ENCODE measurements at regions not wholly inside any gene's neighbourhood (a gene's known extent, or its start where the extent isn't known, plus 50 kb on each side); places are given as distances from the start of the nearest gene placed in this dataset.

GRCh38 chr1:221620437-221621384, 121.2 kb downstream of the DUSP10 start:
- BruUV-seq (replicated peaks) = no TSS peak
- H3K27me3 ChIP-seq (ENCODE audit: control insufficient read depth in 1 of 2, insufficient read depth in 2 of 2, low read length in 2 of 2) = no peaks in the 10 kb centered on the region
- no peaks in the 10 kb centered on the region for H3K9me3 ChIP-seq (ENCODE audit: low read length)
- H3K4me1 ChIP-seq (ENCODE audit: insufficient read depth, low read length) = no peaks in the 10 kb centered on the region
- no peak overlapping the region for H3K9ac ChIP-seq (ENCODE audit: insufficient read depth, low read depth, low read length)
- 38% methylated on average over 5 of the region's 5 CpGs for WGBS (ENCODE audit: low lambda C conversion rate)
- H2AFZ ChIP-seq (ENCODE audit: low read length) = no peak overlapping the region
- DNase-seq (ENCODE audit: low spot score) (no peak), FAIRE-seq (no peak), ATAC-seq (no peak)
- no peak overlapping the region for H3K4me2 ChIP-seq (ENCODE audit: low read depth, low read length)
- no peaks in the 10 kb centered on the region for H3K36me3 ChIP-seq (replicated peaks in 1 of 2; ENCODE audit: control insufficient read depth in 1 of 2, insufficient read depth in 2 of 2, low read length in 2 of 2)
- in situ Hi-C loops (cut with HindIII; ENCODE audit: extremely low pct_ligation_motif_present, low pct_unique_long_range_greater_than_20kb) = no loop called here
- intact Hi-C loops (cut with micrococcal nuclease; ENCODE audit: unreplicated experiment) = no loop called here
- POLR2A ChIA-PET = no interaction called here
- TF ChIP-seq NONO (IDR thresholded peaks at IDR 0.05) (no peak), NONO (CRISPR knock-in tag; conservative IDR thresholded peaks at IDR 0.05) (no peak), ZNF724P (CRISPR knock-in tag; IDR thresholded peaks at IDR 0.05; ENCODE audit: borderline replicate concordance) (no peak), ZNF329 (CRISPR knock-in tag; IDR thresholded peaks at IDR 0.05; ENCODE audit: low read depth) (no peak)
- TF ChIP-seq, protein P1, sequence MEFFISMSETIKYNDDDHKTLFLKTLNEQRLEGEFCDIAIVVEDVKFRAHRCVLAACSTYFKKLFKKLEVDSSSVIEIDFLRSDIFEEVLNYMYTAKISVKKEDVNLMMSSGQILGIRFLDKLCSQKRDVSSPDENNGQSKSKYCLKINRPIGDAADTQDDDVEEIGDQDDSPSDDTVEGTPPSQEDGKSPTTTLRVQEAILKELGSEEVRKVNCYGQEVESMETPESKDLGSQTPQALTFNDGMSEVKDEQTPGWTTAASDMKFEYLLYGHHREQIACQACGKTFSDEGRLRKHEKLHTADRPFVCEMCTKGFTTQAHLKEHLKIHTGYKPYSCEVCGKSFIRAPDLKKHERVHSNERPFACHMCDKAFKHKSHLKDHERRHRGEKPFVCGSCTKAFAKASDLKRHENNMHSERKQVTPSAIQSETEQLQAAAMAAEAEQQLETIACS (CRISPR knock-in tag; IDR thresholded peaks at IDR 0.05) = no peak
- H3K4me3 ChIP-seq (replicated peaks in 1 of 3; ENCODE audit: insufficient read depth in 1 of 3, low read depth in 2 of 3, low read length in 3 of 3) = no peak overlapping the region
- no peaks in the 10 kb centered on the region for H3K79me2 ChIP-seq (ENCODE audit: insufficient read depth, low read length)
- no peaks in the 10 kb centered on the region for H4K20me1 ChIP-seq (ENCODE audit: insufficient read depth, low read length)
- CTCF ChIA-PET (ENCODE audit: low intra/inter-chr PET ratio, low total read pairs) = no interaction called here
- H3K27ac ChIP-seq (ENCODE audit: extremely low read length, insufficient read depth, low read length) = no peak overlapping the region

DNA sequence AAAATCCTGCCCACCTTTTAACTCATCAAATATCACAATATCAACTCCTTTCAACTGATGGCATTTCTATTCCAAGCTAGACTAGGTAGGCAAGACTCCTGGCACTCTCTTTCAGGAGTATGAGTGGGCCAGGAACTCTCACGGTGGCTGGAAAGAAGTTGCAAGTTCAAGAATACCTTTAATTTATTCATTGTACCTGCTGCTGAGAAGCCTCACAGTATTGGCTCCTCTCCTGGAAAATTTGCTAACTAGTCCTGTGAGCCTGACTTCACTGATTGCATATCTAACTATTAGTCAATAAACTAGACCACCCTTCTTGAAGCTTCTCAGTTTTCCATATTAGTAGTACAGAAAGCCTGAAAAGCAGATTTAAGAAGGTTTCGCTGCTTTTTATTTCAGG, 120.2 kb downstream of the DUSP10 start:
- BruUV-seq (replicated peaks) = no TSS peak
- no peak overlapping the region for H2AFZ ChIP-seq (ENCODE audit: low read length)
- intact Hi-C loops (cut with micrococcal nuclease; ENCODE audit: unreplicated experiment) = no loop called here
- H3K4me3 ChIP-seq (replicated peaks in 1 of 3; ENCODE audit: insufficient read depth in 1 of 3, low read depth in 2 of 3, low read length in 3 of 3) = no peak overlapping the region
- no peak for FAIRE-seq
- H3K9me3 ChIP-seq (ENCODE audit: low read length) = no peaks in the 10 kb centered on the region
- ChIA-PET POLR2A (no interaction called here), CTCF (ENCODE audit: low intra/inter-chr PET ratio, low total read pairs) (no interaction called here)
- no peaks in the 10 kb centered on the region for H3K27me3 ChIP-seq (ENCODE audit: control insufficient read depth in 1 of 2, insufficient read depth in 2 of 2, low read length in 2 of 2)
- no peaks in the 10 kb centered on the region for H3K79me2 ChIP-seq (ENCODE audit: insufficient read depth, low read length)
- H3K36me3 ChIP-seq (replicated peaks in 1 of 2; ENCODE audit: control insufficient read depth in 1 of 2, insufficient read depth in 2 of 2, low read length in 2 of 2) = no peaks in the 10 kb centered on the region
- no peaks in the 10 kb centered on the region for H4K20me1 ChIP-seq (ENCODE audit: insufficient read depth, low read length)
- in situ Hi-C loops (cut with HindIII; ENCODE audit: extremely low pct_ligation_motif_present, low pct_unique_long_range_greater_than_20kb) = no loop called here
- no peaks in the 10 kb centered on the region for H3K4me1 ChIP-seq (ENCODE audit: insufficient read depth, low read length)
- H3K9ac ChIP-seq (ENCODE audit: insufficient read depth, low read depth, low read length) = no peak overlapping the region
- no peak overlapping the region for H3K27ac ChIP-seq (ENCODE audit: extremely low read length, insufficient read depth, low read length)
- ATAC-seq = no peak
- H3K4me2 ChIP-seq (ENCODE audit: low read depth, low read length) = no peak overlapping the region
- no peak for TF ChIP-seq ZSCAN25 (CRISPR knock-in tag; IDR thresholded peaks at IDR 0.05)
- TF ChIP-seq, protein P2, sequence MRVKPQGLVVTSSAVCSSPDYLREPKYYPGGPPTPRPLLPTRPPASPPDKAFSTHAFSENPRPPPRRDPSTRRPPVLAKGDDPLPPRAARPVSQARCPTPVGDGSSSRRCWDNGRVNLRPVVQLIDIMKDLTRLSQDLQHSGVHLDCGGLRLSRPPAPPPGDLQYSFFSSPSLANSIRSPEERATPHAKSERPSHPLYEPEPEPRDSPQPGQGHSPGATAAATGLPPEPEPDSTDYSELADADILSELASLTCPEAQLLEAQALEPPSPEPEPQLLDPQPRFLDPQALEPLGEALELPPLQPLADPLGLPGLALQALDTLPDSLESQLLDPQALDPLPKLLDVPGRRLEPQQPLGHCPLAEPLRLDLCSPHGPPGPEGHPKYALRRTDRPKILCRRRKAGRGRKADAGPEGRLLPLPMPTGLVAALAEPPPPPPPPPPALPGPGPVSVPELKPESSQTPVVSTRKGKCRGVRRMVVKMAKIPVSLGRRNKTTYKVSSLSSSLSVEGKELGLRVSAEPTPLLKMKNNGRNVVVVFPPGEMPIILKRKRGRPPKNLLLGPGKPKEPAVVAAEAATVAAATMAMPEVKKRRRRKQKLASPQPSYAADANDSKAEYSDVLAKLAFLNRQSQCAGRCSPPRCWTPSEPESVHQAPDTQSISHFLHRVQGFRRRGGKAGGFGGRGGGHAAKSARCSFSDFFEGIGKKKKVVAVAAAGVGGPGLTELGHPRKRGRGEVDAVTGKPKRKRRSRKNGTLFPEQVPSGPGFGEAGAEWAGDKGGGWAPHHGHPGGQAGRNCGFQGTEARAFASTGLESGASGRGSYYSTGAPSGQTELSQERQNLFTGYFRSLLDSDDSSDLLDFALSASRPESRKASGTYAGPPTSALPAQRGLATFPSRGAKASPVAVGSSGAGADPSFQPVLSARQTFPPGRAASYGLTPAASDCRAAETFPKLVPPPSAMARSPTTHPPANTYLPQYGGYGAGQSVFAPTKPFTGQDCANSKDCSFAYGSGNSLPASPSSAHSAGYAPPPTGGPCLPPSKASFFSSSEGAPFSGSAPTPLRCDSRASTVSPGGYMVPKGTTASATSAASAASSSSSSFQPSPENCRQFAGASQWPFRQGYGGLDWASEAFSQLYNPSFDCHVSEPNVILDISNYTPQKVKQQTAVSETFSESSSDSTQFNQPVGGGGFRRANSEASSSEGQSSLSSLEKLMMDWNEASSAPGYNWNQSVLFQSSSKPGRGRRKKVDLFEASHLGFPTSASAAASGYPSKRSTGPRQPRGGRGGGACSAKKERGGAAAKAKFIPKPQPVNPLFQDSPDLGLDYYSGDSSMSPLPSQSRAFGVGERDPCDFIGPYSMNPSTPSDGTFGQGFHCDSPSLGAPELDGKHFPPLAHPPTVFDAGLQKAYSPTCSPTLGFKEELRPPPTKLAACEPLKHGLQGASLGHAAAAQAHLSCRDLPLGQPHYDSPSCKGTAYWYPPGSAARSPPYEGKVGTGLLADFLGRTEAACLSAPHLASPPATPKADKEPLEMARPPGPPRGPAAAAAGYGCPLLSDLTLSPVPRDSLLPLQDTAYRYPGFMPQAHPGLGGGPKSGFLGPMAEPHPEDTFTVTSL (CRISPR knock-in tag; IDR thresholded peaks at IDR 0.05; ENCODE audit: borderline replicate concordance) = no peak
- TF ChIP-seq RXRA (CRISPR knock-in tag; IDR thresholded peaks at IDR 0.05) = no peak
- 6% methylated on average over 2 of the region's 2 CpGs for WGBS (ENCODE audit: low lambda C conversion rate)
- no peak for DNase-seq (ENCODE audit: low spot score)

All from HepG2 (cell line).